ENCODE measurements at regions not wholly inside any gene's neighbourhood (a gene's known extent, or its start where the extent isn't known, plus 50 kb on each side); places are given as distances from the start of the nearest gene placed in this dataset.

- no peak for DNase-seq (ENCODE audit: low read depth)
- TF ChIP-seq CTCF (IDR thresholded peaks at IDR 0.05; ENCODE audit: insufficient read depth, low read length) = no peak
- no peak overlapping the region for H3K4me3 ChIP-seq (ENCODE audit: low read depth, low read length)
Observed at GRCh38 chr3:13261892-13262291, 158.2 kb downstream of the NUP210 start.

GRCh38 chr3:13261104-13261830 lies 158.9 kb downstream of the NUP210 start:
- H3K4me3 ChIP-seq (ENCODE audit: low read depth, low read length) = no peak overlapping the region
- TF ChIP-seq CTCF (IDR thresholded peaks at IDR 0.05; ENCODE audit: insufficient read depth, low read length) = no peak
- DNase-seq (ENCODE audit: low read depth) = no peak

GRCh38 chr3:13260259-13261103 lies 159.6 kb downstream of the NUP210 start:
- TF ChIP-seq CTCF (IDR thresholded peaks at IDR 0.05; ENCODE audit: insufficient read depth, low read length) = no peak
- H3K4me3 ChIP-seq (ENCODE audit: low read depth, low read length) = no peak overlapping the region
- no peak for DNase-seq (ENCODE audit: low read depth)

- no peak for DNase-seq (ENCODE audit: low read depth)
- no peak overlapping the region for H3K4me3 ChIP-seq (ENCODE audit: low read depth, low read length)
- TF ChIP-seq CTCF (IDR thresholded peaks at IDR 0.05; ENCODE audit: insufficient read depth, low read length) = no peak
Observed at GRCh38 chr3:13259831-13260230, 160.3 kb downstream of the NUP210 start.

GRCh38 chr3:13258986-13259514 lies 161.1 kb downstream of the NUP210 start:
- TF ChIP-seq CTCF (IDR thresholded peaks at IDR 0.05; ENCODE audit: insufficient read depth, low read length) = no peak
- H3K4me3 ChIP-seq (ENCODE audit: low read depth, low read length) = no peak overlapping the region
- DNase-seq (ENCODE audit: low read depth) = no peak

GRCh38 chr3:13258280-13258679 lies 161.8 kb downstream of the NUP210 start:
- H3K4me3 ChIP-seq (ENCODE audit: low read depth, low read length) = no peak overlapping the region
- no peak for DNase-seq (ENCODE audit: low read depth)
- no peak for TF ChIP-seq CTCF (IDR thresholded peaks at IDR 0.05; ENCODE audit: insufficient read depth, low read length)

All from fibroblast of the aortic adventitia (primary cell).